Smooth muscle cell (in vitro differentiated cells): ENCODE measurements at regions not wholly inside any gene's neighbourhood (a gene's known extent, or its start where the extent isn't known, plus 50 kb on each side); places are given as distances from the start of the nearest gene placed in this dataset.

ENCODE experiments used
- DNase-seq: peaks from one replicate; lab custom pipeline; 2025; ENCODE audit not compliant: unreplicated experiment; lab: John Stamatoyannopoulos, UW
- H2AFZ ChIP-seq: fragments of 200-600 bp; sonication (generic); 2 replicates; pipeline ENCODE4 v1.6.0; 2016; ENCODE audit warnings: antibody characterized with exemption, low read depth, mild to moderate bottlenecking
- H3F3A ChIP-seq: fragments of 200-600 bp; sonication (generic); 2 replicates; pipeline ENCODE4 v1.6.0; 2017; ENCODE audit warnings: antibody characterized with exemption, low read depth
- H3K27ac ChIP-seq: fragments of 200-600 bp; sonication (generic); 2 replicates; pipeline ENCODE4 v1.5.1; 2016; ENCODE audit warnings: low read depth, mild to moderate bottlenecking
- H3K27me3 ChIP-seq: fragments of 200-600 bp; sonication (generic); 2 replicates; pipeline ENCODE4 v1.6.1; 2016; ENCODE audit warnings: low read depth, mild to moderate bottlenecking
- H3K36me3 ChIP-seq: fragments of 200-600 bp; sonication (generic); 2 replicates; pipeline ENCODE4 v1.5.1; 2016; ENCODE audit warnings: low read depth
- H3K4me1 ChIP-seq: fragments of 200-600 bp; sonication (generic); 2 replicates; pipeline ENCODE4 v1.5.1; 2016; ENCODE audit warnings: low read depth
- H3K4me2 ChIP-seq: fragments of 200-600 bp; sonication (generic); 2 replicates; pipeline ENCODE4 v1.6.0; 2016; ENCODE audit warnings: mild to moderate bottlenecking
- H3K4me3 ChIP-seq: fragments of 200-600 bp; sonication (generic); 2 replicates; pipeline ENCODE4 v1.5.1; 2016; ENCODE audit warnings: mild to moderate bottlenecking
- H3K79me2 ChIP-seq: fragments of 200-600 bp; sonication (generic); 2 replicates; pipeline ENCODE4 v1.6.0; 2016; ENCODE audit warnings: low read depth, mild to moderate bottlenecking
- H3K9ac ChIP-seq: fragments of 200-600 bp; sonication (generic); 2 replicates; pipeline ENCODE4 v1.6.0; 2016; ENCODE audit warnings: low read depth
- H3K9me3 ChIP-seq: fragments of 200-600 bp; sonication (generic); replicated peaks from 2 replicates; pipeline ENCODE4 v1.5.1; 2016; ENCODE audit warnings: low read depth
- H4K20me1 ChIP-seq: fragments of 200-600 bp; sonication (generic); 2 replicates; pipeline ENCODE4 v1.6.0; 2016; ENCODE audit warnings: low read depth
- CTCF ChIP-seq: fragments of 200-600 bp; sonication (generic); IDR thresholded peaks from 2 replicates; pipeline ENCODE4 v1.5.1; 2017; ENCODE audit warnings: borderline replicate concordance, mild to moderate bottlenecking, antibody characterized with exemption; ENCODE audit not compliant: insufficient read depth, poor library complexity, severe bottlenecking
- WGBS: methylation state at CpG from one replicate; pipeline ENCODE4 v1.1.7; 2016; ENCODE audit warnings: low lambda C conversion rate; 5-methylcytosine and 5-hydroxymethylcytosine counted together

DNA sequence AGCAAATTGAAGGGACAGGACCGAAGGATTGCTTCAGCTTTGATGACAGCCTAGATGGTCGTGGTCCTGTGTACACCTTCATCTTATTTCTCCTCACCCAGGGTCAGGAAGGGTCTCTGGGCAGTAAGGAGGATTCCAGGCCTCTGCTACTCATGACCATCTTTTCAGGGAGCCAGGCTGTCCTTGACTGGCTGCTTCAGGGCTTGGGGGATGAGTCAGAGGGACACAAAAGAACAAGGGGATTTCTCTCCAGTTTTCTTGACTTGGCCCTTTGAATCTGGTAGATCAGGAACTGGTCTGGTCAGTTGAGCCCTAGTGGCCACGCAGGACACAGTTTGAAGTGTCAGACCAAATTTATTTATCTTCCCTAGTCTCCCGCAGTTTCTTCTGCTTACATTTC is 402.1 kb upstream of the CHD6 start:
- H3K79me2 ChIP-seq, result no peaks in the 10 kb centered on the region
- no peak overlapping the region for H2AFZ ChIP-seq
- H3F3A ChIP-seq, result no peaks in the 10 kb centered on the region
- no peaks in the 10 kb centered on the region for H3K36me3 ChIP-seq
- H4K20me1 ChIP-seq, result no peaks in the 10 kb centered on the region
- no peaks in the 10 kb centered on the region for H3K9me3 ChIP-seq
- no peak for TF ChIP-seq CTCF
- H3K27me3 ChIP-seq, result no peaks in the 10 kb centered on the region
- 65% methylated on average over 4 of the region's 4 CpGs for WGBS
- H3K4me3 ChIP-seq, result no peak overlapping the region
- no peak overlapping the region for H3K4me2 ChIP-seq
- no peaks in the 10 kb centered on the region for H3K4me1 ChIP-seq
- no peak overlapping the region for H3K27ac ChIP-seq
- H3K9ac ChIP-seq, result no peak overlapping the region
- DNase-seq, result no peak

DNA sequence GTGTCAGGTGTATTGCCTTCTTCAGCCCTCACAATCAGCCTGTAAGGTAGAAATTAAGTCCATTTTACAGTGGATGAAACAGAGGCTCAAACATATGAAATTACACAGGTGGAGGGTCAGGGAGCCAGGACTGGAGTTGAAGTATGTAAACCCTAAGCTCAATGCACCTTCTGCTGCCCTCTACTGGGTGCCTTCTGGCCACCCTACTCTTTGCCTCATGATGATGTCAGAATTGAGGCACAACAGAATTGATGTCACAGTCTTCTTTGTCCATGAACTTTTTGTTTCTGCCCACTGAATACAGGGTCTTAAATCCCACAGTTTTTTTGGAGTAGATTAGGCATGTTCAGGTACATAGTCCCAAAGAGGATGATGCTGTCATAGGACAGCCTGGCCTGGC is 400.8 kb upstream of the CHD6 start:
- Histone ChIP-seq H3K9ac (no peak overlapping the region), H3K36me3 (no peaks in the 10 kb centered on the region), H3K79me2 (no peaks in the 10 kb centered on the region), H3K27ac (no peak overlapping the region), H3K4me1 (no peaks in the 10 kb centered on the region), H2AFZ (no peak overlapping the region), H3K4me3 (no peak overlapping the region), H3K27me3 (no peaks in the 10 kb centered on the region), H3K4me2 (no peak overlapping the region), H3F3A (no peaks in the 10 kb centered on the region), H4K20me1 (no peaks in the 10 kb centered on the region), H3K9me3 (no peaks in the 10 kb centered on the region)
- no peak for DNase-seq
- peak; percentile 22 for TF ChIP-seq CTCF

DNA sequence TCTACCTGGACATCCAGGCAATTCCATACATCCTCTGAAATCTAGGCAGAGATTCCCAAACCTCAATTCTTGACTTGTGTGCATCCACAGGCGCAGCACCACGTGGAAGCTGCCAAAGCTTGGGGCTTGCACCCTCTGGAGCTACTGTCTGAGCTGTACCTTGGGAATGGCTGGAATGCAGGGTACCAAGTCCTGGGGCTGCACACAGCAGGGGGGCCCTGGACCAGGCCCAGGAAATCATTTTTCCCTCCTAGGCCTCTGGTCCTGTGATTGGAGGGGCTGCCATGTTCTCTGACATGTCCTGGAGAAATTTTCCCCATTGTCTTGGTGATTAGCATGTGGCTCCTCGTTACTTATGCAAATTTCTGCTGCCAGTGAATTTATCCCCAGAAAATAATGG is 391.9 kb upstream of the CHD6 start:
- no peaks in the 10 kb centered on the region for H3K79me2 ChIP-seq
- H2AFZ ChIP-seq, result no peak overlapping the region
- DNase-seq, result no peak
- no peaks in the 10 kb centered on the region for H4K20me1 ChIP-seq
- no peaks in the 10 kb centered on the region for H3K36me3 ChIP-seq
- 79% methylated on average over 3 of the region's 3 CpGs for WGBS
- H3K9me3 ChIP-seq, result no peaks in the 10 kb centered on the region
- no peak overlapping the region for H3K4me2 ChIP-seq
- no peak overlapping the region for H3K4me3 ChIP-seq
- H3K4me1 ChIP-seq, result no peaks in the 10 kb centered on the region
- no peaks in the 10 kb centered on the region for H3F3A ChIP-seq
- no peak for TF ChIP-seq CTCF
- H3K27me3 ChIP-seq, result no peaks in the 10 kb centered on the region
- H3K27ac ChIP-seq, result no peak overlapping the region
- H3K9ac ChIP-seq, result no peak overlapping the region

GRCh38 chr20:42007251-42007650 is 389.1 kb upstream of the CHD6 start:
- no peak for DNase-seq
- H3K27me3 ChIP-seq, result no peaks in the 10 kb centered on the region
- no peak overlapping the region for H3K27ac ChIP-seq
- 70% methylated on average over 4 of the region's 4 CpGs for WGBS
- no peaks in the 10 kb centered on the region for H3F3A ChIP-seq
- H3K9me3 ChIP-seq, result no peaks in the 10 kb centered on the region
- no peaks in the 10 kb centered on the region for H3K79me2 ChIP-seq
- H3K4me2 ChIP-seq, result no peak overlapping the region
- TF ChIP-seq CTCF, result no peak
- no peaks in the 10 kb centered on the region for H3K4me1 ChIP-seq
- H3K4me3 ChIP-seq, result no peak overlapping the region
- no peak overlapping the region for H3K9ac ChIP-seq
- H3K36me3 ChIP-seq, result no peaks in the 10 kb centered on the region
- H2AFZ ChIP-seq, result no peak overlapping the region
- H4K20me1 ChIP-seq, result no peaks in the 10 kb centered on the region
